Liver (tissue), 7 donors: ENCODE measurements at regions not wholly inside any gene's neighbourhood (a gene's known extent, or its start where the extent isn't known, plus 50 kb on each side); places are given as distances from the start of the nearest gene placed in this dataset.

ENCODE experiments used
- DNase-seq: peaks from one replicate; pipeline ENCODE4 v3.0.0-alpha.2; 2017; ENCODE audit warnings: low spot score
- H3K27ac ChIP-seq, 2 donors: one replicate each; pipeline ENCODE4 v1.7.0; 2013; ENCODE audit warnings: inconsistent platforms in 2 of 2, low read length in 2 of 2, control low read depth in 1 of 2, low read depth in 1 of 2, mild to moderate bottlenecking in 1 of 2
- H3K27me3 ChIP-seq, 4 donors: one replicate each; pipeline versions ENCODE4 v1.6.1 to v1.7.0; 2013; ENCODE audit warnings: low read length in 3 of 4, inconsistent platforms in 1 of 4, mild to moderate bottlenecking in 1 of 4, moderate library complexity in 1 of 4; ENCODE audit not compliant: control insufficient read depth in 4 of 4, insufficient read depth in 4 of 4
- H3K36me3 ChIP-seq, 4 donors: one replicate each; pipeline versions ENCODE4 v1.6.1 to v1.7.0; 2013; ENCODE audit warnings: low read length in 3 of 4, mild to moderate bottlenecking in 3 of 4, low read depth in 1 of 4, moderate library complexity in 1 of 4; ENCODE audit not compliant: control insufficient read depth in 4 of 4, insufficient read depth in 3 of 4
- H3K4me1 ChIP-seq, 4 donors: one replicate each; pipeline versions ENCODE4 v1.6.1 to v1.7.0; 2013; ENCODE audit warnings: low read length in 3 of 4, mild to moderate bottlenecking in 3 of 4, moderate library complexity in 1 of 4; ENCODE audit not compliant: control insufficient read depth in 4 of 4, insufficient read depth in 4 of 4
- H3K4me3 ChIP-seq, 3 donors: one replicate each; pipeline versions ENCODE4 v1.6.1 to v1.7.0; 2013; ENCODE audit warnings: low read length in 3 of 3, control low read depth in 1 of 3, low read depth in 1 of 3, mild to moderate bottlenecking in 1 of 3
- H3K9ac ChIP-seq, 2 donors: one replicate each; pipeline ENCODE4 v1.7.0; 2013; ENCODE audit warnings: low read length in 2 of 2, mild to moderate bottlenecking in 2 of 2, moderate library complexity in 2 of 2, control low read depth in 1 of 2, low read depth in 1 of 2
- H3K9me3 ChIP-seq, 4 donors: one replicate each; pipeline versions ENCODE4 v1.6.1 to v1.7.0; 2013; ENCODE audit warnings: low read length in 3 of 4; ENCODE audit not compliant: control insufficient read depth in 4 of 4
- ATF3 ChIP-seq: IDR thresholded peaks from 2 replicates; pipeline ENCODE4 v1.6.1; 2016; ENCODE audit warnings: antibody characterized with exemption
- CTCF ChIP-seq: fragments of 150-350 bp; IDR thresholded peaks from 2 replicates; pipeline ENCODE4 v1.5.1; 2017; ENCODE audit warnings: improper control_type of control experiment, low read depth, low read length; ENCODE audit not compliant: missing input control
- EGR1 ChIP-seq, 2 donors: IDR thresholded peaks; 2 replicates each; pipeline ENCODE4 v1.6.1; 2016 to 2018; ENCODE audit warnings: antibody characterized with exemption in 2 of 2, low read depth in 2 of 2
- FOXA1 ChIP-seq: IDR thresholded peaks from 2 replicates; pipeline ENCODE4 v1.6.1; 2016; ENCODE audit warnings: antibody characterized with exemption
- FOXA2 ChIP-seq: IDR thresholded peaks from 2 replicates; pipeline ENCODE4 v1.6.1; 2016; ENCODE audit warnings: antibody characterized with exemption
- GABPA ChIP-seq, 2 donors: IDR thresholded peaks in 1 of 2; conservative IDR thresholded peaks in 1 of 2; 2 replicates each; pipeline ENCODE4 v1.6.1; 2016; ENCODE audit warnings: antibody characterized with exemption in 2 of 2, mild to moderate bottlenecking in 1 of 2, moderate library complexity in 1 of 2
- HNF4A ChIP-seq, 2 donors: conservative IDR thresholded peaks; 2 replicates each; pipeline ENCODE4 v1.6.1; 2016; ENCODE audit warnings: antibody characterized with exemption in 2 of 2, mild to moderate bottlenecking in 2 of 2
- HNF4G ChIP-seq: IDR thresholded peaks from 2 replicates; pipeline ENCODE4 v1.6.1; 2016; ENCODE audit warnings: antibody characterized with exemption
- JUND ChIP-seq, 2 donors: IDR thresholded peaks; 2 replicates each; pipeline ENCODE4 v1.6.1; 2016; ENCODE audit warnings: antibody characterized with exemption in 2 of 2
- MAX ChIP-seq: IDR thresholded peaks from 2 replicates; pipeline ENCODE4 v1.6.1; 2016; ENCODE audit warnings: antibody characterized with exemption
- NR2F2 ChIP-seq: IDR thresholded peaks from 2 replicates; pipeline ENCODE4 v1.6.1; 2016; ENCODE audit warnings: antibody characterized with exemption
- RAD21 ChIP-seq, 2 donors: IDR thresholded peaks; 2 replicates each; pipeline ENCODE4 v1.6.1; 2016; ENCODE audit warnings: antibody characterized with exemption in 2 of 2, mild to moderate bottlenecking in 2 of 2
- REST ChIP-seq: IDR thresholded peaks from 2 replicates; pipeline ENCODE4 v1.6.1; 2016; ENCODE audit warnings: antibody characterized with exemption, mild to moderate bottlenecking
- RXRA ChIP-seq, 2 donors: IDR thresholded peaks; 2 replicates each; pipeline ENCODE4 v1.6.1; 2017 to 2018; ENCODE audit warnings: antibody characterized with exemption in 2 of 2, mild to moderate bottlenecking in 1 of 2
- SP1 ChIP-seq: IDR thresholded peaks from 2 replicates; pipeline ENCODE4 v1.6.1; 2018; ENCODE audit warnings: antibody characterized with exemption, mild to moderate bottlenecking
- TAF1 ChIP-seq: conservative IDR thresholded peaks from 2 replicates; pipeline ENCODE4 v1.6.1; 2016; ENCODE audit warnings: antibody characterized with exemption, mild to moderate bottlenecking
- YY1 ChIP-seq: IDR thresholded peaks from 2 replicates; pipeline ENCODE4 v1.6.1; 2016; ENCODE audit warnings: antibody characterized with exemption, mild to moderate bottlenecking
- ZBTB33 ChIP-seq: IDR thresholded peaks from 2 replicates; pipeline ENCODE4 v1.6.1; 2016; ENCODE audit warnings: antibody characterized with exemption
- donor health status: healthy.
- donor health status: healthy.
- donor health status: healthy.
- donor health status: healthy.

GRCh38 chr13:86992251-86992650, 678.9 kb upstream of the SLITRK5 start:
- no peaks in the 10 kb centered on the region for H3K9me3 ChIP-seq
- H3K4me3 ChIP-seq = no peak overlapping the region
- DNase-seq = no peak
- H3K9ac ChIP-seq = no peak overlapping the region
- no peak overlapping the region for H3K27ac ChIP-seq
- TF ChIP-seq REST = no peak
- TF ChIP-seq GABPA (IDR thresholded peaks at IDR 0.05 in 1 of 2, conservative IDR thresholded peaks at IDR 0.05 in 1 of 2) = no peak
- no peak for TF ChIP-seq RAD21 (IDR thresholded peaks at IDR 0.05)
- no peak for TF ChIP-seq FOXA2
- TF ChIP-seq RXRA (IDR thresholded peaks at IDR 0.05) = no peak
- TF ChIP-seq CTCF = no peak
- no peak for TF ChIP-seq MAX
- no peak for TF ChIP-seq ATF3
- TF ChIP-seq ZBTB33 = no peak
- no peak for TF ChIP-seq YY1
- no peak for TF ChIP-seq HNF4G
- TF ChIP-seq HNF4A (conservative IDR thresholded peaks at IDR 0.05) = no peak
- TF ChIP-seq EGR1 (IDR thresholded peaks at IDR 0.05; ENCODE audit: low read depth in 2 of 2) = no peak
- TF ChIP-seq FOXA1 = no peak
- TF ChIP-seq JUND (IDR thresholded peaks at IDR 0.05) = no peak
- TF ChIP-seq NR2F2 = no peak
- TF ChIP-seq SP1 = no peak
- no peak for TF ChIP-seq TAF1
- H3K4me1 ChIP-seq = no peaks in the 10 kb centered on the region
- H3K27me3 ChIP-seq = no peaks in the 10 kb centered on the region
- no peaks in the 10 kb centered on the region for H3K36me3 ChIP-seq

- TF ChIP-seq EGR1 (IDR thresholded peaks at IDR 0.05; ENCODE audit: low read depth in 2 of 2) = no peak
- TF ChIP-seq SP1 = no peak
- TF ChIP-seq REST = no peak
- TF ChIP-seq ZBTB33 = no peak
- Histone ChIP-seq H3K4me1 (no peaks in the 10 kb centered on the region), H3K27ac (no peak overlapping the region), H3K36me3 (no peaks in the 10 kb centered on the region), H3K4me3 (no peak overlapping the region), H3K27me3 (no peaks in the 10 kb centered on the region), H3K9me3 (no peaks in the 10 kb centered on the region), H3K9ac (no peak overlapping the region)
- no peak for DNase-seq
Observed at GRCh38 chr13:87003265-87003664, 667.9 kb upstream of the SLITRK5 start.
